Ishikawa (cell line): ENCODE measurements at regions not wholly inside any gene's neighbourhood (a gene's known extent, or its start where the extent isn't known, plus 50 kb on each side); places are given as distances from the start of the nearest gene placed in this dataset.

Source experiments
- CEBPB ChIP-seq: IDR thresholded peaks from 2 replicates; pipeline ENCODE4 v1.6.1; 2012
- CREB1 ChIP-seq: IDR thresholded peaks from 2 replicates; pipeline ENCODE4 v1.6.1; 2012; ENCODE audit warnings: low read depth
- EGR1 ChIP-seq: IDR thresholded peaks from 2 replicates; pipeline ENCODE4 v1.6.1; 2012
- EP300 ChIP-seq: IDR thresholded peaks from 2 replicates; pipeline ENCODE4 v1.6.1; 2012; ENCODE audit warnings: borderline replicate concordance
- FOXM1 ChIP-seq: IDR thresholded peaks from 2 replicates; pipeline ENCODE4 v1.6.1; 2012; ENCODE audit warnings: low read depth, borderline replicate concordance
- NFIC ChIP-seq: IDR thresholded peaks from 2 replicates; pipeline ENCODE4 v1.6.1; 2012
- RAD21 ChIP-seq: IDR thresholded peaks from 2 replicates; pipeline ENCODE4 v1.6.1; 2012; ENCODE audit warnings: low read depth
- TAF1 ChIP-seq: IDR thresholded peaks from 2 replicates; pipeline ENCODE4 v1.6.1; 2012; ENCODE audit warnings: low read depth, mild to moderate bottlenecking
- TCF12 ChIP-seq: IDR thresholded peaks from 2 replicates; pipeline ENCODE4 v1.6.1; 2012; ENCODE audit warnings: low read depth
- TEAD4 ChIP-seq: IDR thresholded peaks from 2 replicates; pipeline ENCODE4 v1.6.1; 2012
- YY1 ChIP-seq: IDR thresholded peaks from 2 replicates; pipeline ENCODE4 v1.6.1; 2012; ENCODE audit warnings: low read depth
- ZBTB7A ChIP-seq: IDR thresholded peaks from 2 replicates; pipeline ENCODE4 v1.6.1; 2012; ENCODE audit warnings: low read depth
- TF ChIP-seq, protein P1 (sequence below): IDR thresholded peaks from 2 replicates; pipeline ENCODE4 v1.6.1; 2012
- TF ChIP-seq, protein P2 (sequence below): IDR thresholded peaks from 2 replicates; pipeline ENCODE4 v1.6.1; 2012; ENCODE audit warnings: low read depth, mild to moderate bottlenecking
- TF ChIP-seq, protein P3 (sequence below): IDR thresholded peaks from 2 replicates; pipeline ENCODE4 v1.6.1; 2012

DNA sequence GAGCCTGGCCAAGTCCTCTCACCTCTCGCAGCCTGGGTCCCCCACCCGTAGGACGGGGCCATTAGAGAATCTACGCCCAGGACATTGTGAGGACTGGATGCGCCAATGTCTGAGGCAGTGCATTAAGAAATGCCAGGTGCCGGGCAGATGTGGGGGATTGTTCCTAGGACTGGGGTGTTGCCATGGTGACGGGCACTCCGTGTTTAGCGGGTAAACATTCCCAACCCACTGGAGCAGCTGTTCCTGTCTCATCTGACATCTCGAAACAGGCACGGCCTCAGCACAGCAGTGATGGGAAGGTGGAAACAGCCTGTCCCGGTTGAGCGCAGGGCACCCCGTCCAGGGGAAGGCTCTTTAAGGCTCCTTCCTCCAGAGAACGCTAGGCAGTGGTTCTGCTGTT is 99.6 kb upstream of the RTL6 start:
- no peak for TF ChIP-seq EP300
- no peak for TF ChIP-seq YY1
- no peak for TF ChIP-seq TAF1
- no peak for TF ChIP-seq NFIC
- TF ChIP-seq EGR1 = no peak
- TF ChIP-seq, protein P1, sequence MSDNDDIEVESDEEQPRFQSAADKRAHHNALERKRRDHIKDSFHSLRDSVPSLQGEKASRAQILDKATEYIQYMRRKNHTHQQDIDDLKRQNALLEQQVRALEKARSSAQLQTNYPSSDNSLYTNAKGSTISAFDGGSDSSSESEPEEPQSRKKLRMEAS = no peak
- TF ChIP-seq CEBPB = no peak
- no peak for TF ChIP-seq CREB1
- TF ChIP-seq TEAD4 = no peak
- TF ChIP-seq, protein P2, sequence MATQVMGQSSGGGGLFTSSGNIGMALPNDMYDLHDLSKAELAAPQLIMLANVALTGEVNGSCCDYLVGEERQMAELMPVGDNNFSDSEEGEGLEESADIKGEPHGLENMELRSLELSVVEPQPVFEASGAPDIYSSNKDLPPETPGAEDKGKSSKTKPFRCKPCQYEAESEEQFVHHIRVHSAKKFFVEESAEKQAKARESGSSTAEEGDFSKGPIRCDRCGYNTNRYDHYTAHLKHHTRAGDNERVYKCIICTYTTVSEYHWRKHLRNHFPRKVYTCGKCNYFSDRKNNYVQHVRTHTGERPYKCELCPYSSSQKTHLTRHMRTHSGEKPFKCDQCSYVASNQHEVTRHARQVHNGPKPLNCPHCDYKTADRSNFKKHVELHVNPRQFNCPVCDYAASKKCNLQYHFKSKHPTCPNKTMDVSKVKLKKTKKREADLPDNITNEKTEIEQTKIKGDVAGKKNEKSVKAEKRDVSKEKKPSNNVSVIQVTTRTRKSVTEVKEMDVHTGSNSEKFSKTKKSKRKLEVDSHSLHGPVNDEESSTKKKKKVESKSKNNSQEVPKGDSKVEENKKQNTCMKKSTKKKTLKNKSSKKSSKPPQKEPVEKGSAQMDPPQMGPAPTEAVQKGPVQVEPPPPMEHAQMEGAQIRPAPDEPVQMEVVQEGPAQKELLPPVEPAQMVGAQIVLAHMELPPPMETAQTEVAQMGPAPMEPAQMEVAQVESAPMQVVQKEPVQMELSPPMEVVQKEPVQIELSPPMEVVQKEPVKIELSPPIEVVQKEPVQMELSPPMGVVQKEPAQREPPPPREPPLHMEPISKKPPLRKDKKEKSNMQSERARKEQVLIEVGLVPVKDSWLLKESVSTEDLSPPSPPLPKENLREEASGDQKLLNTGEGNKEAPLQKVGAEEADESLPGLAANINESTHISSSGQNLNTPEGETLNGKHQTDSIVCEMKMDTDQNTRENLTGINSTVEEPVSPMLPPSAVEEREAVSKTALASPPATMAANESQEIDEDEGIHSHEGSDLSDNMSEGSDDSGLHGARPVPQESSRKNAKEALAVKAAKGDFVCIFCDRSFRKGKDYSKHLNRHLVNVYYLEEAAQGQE = no peak
- TF ChIP-seq ZBTB7A = no peak
- no peak for TF ChIP-seq FOXM1
- TF ChIP-seq, protein P3, sequence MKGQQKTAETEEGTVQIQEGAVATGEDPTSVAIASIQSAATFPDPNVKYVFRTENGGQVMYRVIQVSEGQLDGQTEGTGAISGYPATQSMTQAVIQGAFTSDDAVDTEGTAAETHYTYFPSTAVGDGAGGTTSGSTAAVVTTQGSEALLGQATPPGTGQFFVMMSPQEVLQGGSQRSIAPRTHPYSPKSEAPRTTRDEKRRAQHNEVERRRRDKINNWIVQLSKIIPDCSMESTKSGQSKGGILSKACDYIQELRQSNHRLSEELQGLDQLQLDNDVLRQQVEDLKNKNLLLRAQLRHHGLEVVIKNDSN = no peak
- no peak for TF ChIP-seq RAD21
- TF ChIP-seq TCF12 = no peak

DNA sequence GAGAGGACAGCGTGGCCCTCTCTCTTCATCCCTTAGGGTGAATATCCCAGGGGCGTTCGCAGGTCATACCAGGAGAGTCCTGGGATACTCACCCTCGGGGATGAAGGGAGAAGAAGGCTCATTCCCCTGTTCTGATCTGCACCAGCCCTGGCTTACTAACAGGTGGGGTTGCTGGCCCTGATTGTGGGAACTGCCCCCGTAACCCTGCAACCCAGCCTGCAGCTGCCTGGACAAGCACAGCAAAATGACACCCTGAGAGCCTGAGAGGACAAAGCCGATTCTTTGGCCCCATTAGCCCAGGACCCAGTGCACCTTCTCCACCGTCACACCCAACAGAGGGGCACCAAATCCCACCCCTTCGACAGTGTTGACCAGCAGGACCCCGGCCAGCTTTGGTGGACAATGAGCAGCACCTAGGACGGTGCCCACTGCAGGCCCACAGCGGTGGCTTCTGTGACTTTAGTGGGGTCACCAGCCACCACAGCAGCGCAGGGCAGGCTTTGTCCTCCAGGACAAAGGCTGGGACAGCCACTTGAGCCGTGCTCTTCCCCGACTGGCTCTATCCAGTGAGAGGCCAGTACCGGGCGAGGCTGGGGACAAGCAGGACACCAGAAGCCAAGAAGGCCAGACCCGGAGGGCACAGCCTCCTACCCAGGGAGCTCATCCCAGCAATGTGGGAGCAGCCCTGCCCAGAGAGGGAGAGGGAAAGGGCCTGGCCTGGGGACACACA is 98.5 kb upstream of the RTL6 start:
- TF ChIP-seq NFIC = no peak
- TF ChIP-seq EP300 = no peak
- no peak for TF ChIP-seq TEAD4

DNA sequence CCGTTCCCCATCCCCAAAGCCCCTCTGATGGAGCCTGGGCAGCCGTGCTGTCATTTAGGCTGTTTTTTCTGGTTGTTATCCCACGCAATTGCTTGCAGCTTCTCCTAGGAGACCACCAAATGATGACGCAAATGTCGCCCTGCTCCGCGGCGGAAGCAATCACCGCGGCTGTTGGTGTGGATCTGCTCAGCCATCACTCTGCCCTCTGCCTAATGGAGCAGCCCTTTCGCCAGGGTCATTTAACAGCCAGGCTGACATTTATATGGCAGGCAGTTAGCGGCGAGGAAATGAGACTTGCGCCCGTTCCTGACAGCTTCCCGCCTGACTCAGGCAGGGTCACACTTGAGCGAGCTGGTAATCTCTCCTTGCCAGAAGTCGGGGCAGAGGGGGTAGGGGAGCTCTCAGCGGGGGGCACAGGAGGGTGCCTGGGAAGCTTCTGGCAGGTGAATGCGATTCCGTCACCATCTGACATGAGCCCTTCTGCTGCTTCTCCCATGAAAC is 97.9 kb upstream of the RTL6 start:
- TF ChIP-seq, protein P3 = no peak
- TF ChIP-seq NFIC = 0 out of 2 replicates have a peak, but pooled peaks have one; percentile 28

DNA sequence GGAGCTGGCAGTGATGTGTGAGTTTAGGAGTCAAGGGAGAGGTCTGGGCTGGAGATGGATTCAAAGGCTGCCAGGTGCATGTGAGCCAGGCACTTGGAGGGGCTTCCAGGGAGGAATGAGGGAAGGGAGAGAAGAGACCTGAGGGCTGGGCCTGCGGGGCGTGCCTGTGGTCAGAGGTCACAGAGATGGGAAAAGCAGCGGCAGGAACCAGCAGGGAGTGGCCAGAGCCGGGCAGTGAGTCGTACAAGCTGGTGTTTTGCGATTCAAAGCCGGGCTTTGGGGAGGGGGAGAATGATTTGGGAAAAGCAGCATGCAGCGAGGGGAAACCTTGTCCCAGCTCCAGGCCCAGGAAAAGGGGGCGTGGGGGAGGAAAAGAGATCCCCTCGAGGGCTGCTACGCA is 96.9 kb upstream of the RTL6 start:
- TF ChIP-seq, protein P2 = no peak
- no peak for TF ChIP-seq TEAD4
- TF ChIP-seq FOXM1 = no peak
- no peak for TF ChIP-seq NFIC
- no peak for TF ChIP-seq CEBPB
- TF ChIP-seq, protein P3 = no peak
- TF ChIP-seq TAF1 = no peak

DNA sequence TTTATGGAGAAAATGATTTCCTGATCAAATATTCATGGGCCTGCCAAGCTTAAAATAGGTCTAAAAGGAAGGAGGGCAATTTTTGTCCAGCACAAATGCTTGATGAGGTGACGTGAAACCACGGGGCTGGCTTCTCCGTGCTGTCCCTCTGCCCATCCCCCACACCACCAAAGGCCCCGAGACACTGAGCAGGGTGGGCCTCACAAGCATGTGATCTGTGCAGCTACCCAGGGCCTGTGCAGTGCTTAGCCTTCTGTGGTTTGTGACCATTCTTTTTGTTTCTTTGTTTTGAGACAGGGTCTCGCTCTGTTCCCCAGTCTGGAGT is 94.8 kb upstream of the RTL6 start:
- no peak for TF ChIP-seq CEBPB
- no peak for TF ChIP-seq EP300
- TF ChIP-seq, protein P2 = no peak
- TF ChIP-seq, protein P1 = no peak
- no peak for TF ChIP-seq TAF1
- no peak for TF ChIP-seq NFIC
- TF ChIP-seq CREB1 = no peak
- TF ChIP-seq, protein P3 = no peak
- no peak for TF ChIP-seq TCF12
- TF ChIP-seq ZBTB7A = no peak
- no peak for TF ChIP-seq FOXM1
- TF ChIP-seq YY1 = no peak
- no peak for TF ChIP-seq TEAD4
- no peak for TF ChIP-seq RAD21
- no peak for TF ChIP-seq EGR1
